ENCODE measurements at regions not wholly inside any gene's neighbourhood (a gene's known extent, or its start where the extent isn't known, plus 50 kb on each side); places are given as distances from the start of the nearest gene placed in this dataset.
"Not testable (repeated sequence)": the region's sequence is repeated elsewhere in the genome, so short reads cannot be mapped to it uniquely, and the experiment has no call there.

GRCh38 chr5:118088448-118088847 lies 899.9 kb downstream of the DTWD2 start:
- Histone ChIP-seq H3K4me3 (ENCODE audit: low read depth in 1 of 3, low read length in 3 of 3) (no peak overlapping the region), H3K27me3 (ENCODE audit: control insufficient read depth in 3 of 3, insufficient read depth in 3 of 3, low read length in 3 of 3) (no peaks in the 10 kb centered on the region), H3K4me1 (ENCODE audit: control insufficient read depth in 3 of 3, insufficient read depth in 2 of 3, low read depth in 1 of 3, low read length in 2 of 3) (no peaks in the 10 kb centered on the region), H3K27ac (ENCODE audit: low read depth in 1 of 3, low read length in 2 of 3) (no peak overlapping the region), H3K36me3 (ENCODE audit: control insufficient read depth in 3 of 3, insufficient read depth in 2 of 3, low read depth in 1 of 3, low read length in 3 of 3) (no peaks in the 10 kb centered on the region), H3K9me3 (ENCODE audit: control insufficient read depth in 2 of 2, insufficient read depth in 1 of 2, low read depth in 1 of 2, low read length in 1 of 2) (no peaks in the 10 kb centered on the region)
- FAIRE-seq, result no peak
- no peak for DNase-seq

- H3K9me3 ChIP-seq (ENCODE audit: control insufficient read depth in 2 of 2, insufficient read depth in 1 of 2, low read depth in 1 of 2, low read length in 1 of 2), result peaks cover 0 to 3% of the 10 kb centered on the region in 2 donors
- WGBS, 3 donors, result 37 to 63% (median 43%) methylated on average over 2 of the region's 2 CpGs
- H3K27me3 ChIP-seq (ENCODE audit: control insufficient read depth in 3 of 3, insufficient read depth in 3 of 3, low read length in 3 of 3), result no peaks in the 10 kb centered on the region
- DNase-seq (no peak), FAIRE-seq (no peak)
- no peaks in the 10 kb centered on the region for H3K4me1 ChIP-seq (ENCODE audit: control insufficient read depth in 3 of 3, insufficient read depth in 2 of 3, low read depth in 1 of 3, low read length in 2 of 3)
- no peak overlapping the region for H3K27ac ChIP-seq (ENCODE audit: low read depth in 1 of 3, low read length in 2 of 3)
- no peak overlapping the region for H3K4me3 ChIP-seq (ENCODE audit: low read depth in 1 of 3, low read length in 3 of 3)
- H3K36me3 ChIP-seq (ENCODE audit: control insufficient read depth in 3 of 3, insufficient read depth in 2 of 3, low read depth in 1 of 3, low read length in 3 of 3), result no peaks in the 10 kb centered on the region
Measured at GRCh38 chr5:118076490-118076889, 911.9 kb downstream of the DTWD2 start.

- no peak for DNase-seq
- no peak overlapping the region for H3K27ac ChIP-seq (ENCODE audit: low read depth in 1 of 3, low read length in 2 of 3)
- H3K27me3 ChIP-seq (ENCODE audit: control insufficient read depth in 3 of 3, insufficient read depth in 3 of 3, low read length in 3 of 3), result no peaks in the 10 kb centered on the region
- no peaks in the 10 kb centered on the region for H3K9me3 ChIP-seq (ENCODE audit: control insufficient read depth in 2 of 2, insufficient read depth in 1 of 2, low read depth in 1 of 2, low read length in 1 of 2)
- H3K4me3 ChIP-seq (ENCODE audit: low read depth in 1 of 3, low read length in 3 of 3), result no peak overlapping the region
- H3K4me1 ChIP-seq (ENCODE audit: control insufficient read depth in 3 of 3, insufficient read depth in 2 of 3, low read depth in 1 of 3, low read length in 2 of 3), result no peaks in the 10 kb centered on the region
- no peak for FAIRE-seq
- no peaks in the 10 kb centered on the region for H3K36me3 ChIP-seq (ENCODE audit: control insufficient read depth in 3 of 3, insufficient read depth in 2 of 3, low read depth in 1 of 3, low read length in 3 of 3)
- 63 to 86% (median 65%) methylated on average over 2 of the region's 2 CpGs for WGBS, 3 donors
Measured at GRCh38 chr5:118070041-118070440, 918.3 kb downstream of the DTWD2 start.

GRCh38 chr5:118069452-118069851 lies 918.9 kb downstream of the DTWD2 start:
- Histone ChIP-seq H3K4me3 (ENCODE audit: low read depth in 1 of 3, low read length in 3 of 3) (no peak overlapping the region), H3K36me3 (ENCODE audit: control insufficient read depth in 3 of 3, insufficient read depth in 2 of 3, low read depth in 1 of 3, low read length in 3 of 3) (no peaks in the 10 kb centered on the region), H3K27ac (ENCODE audit: low read depth in 1 of 3, low read length in 2 of 3) (no peak overlapping the region), H3K27me3 (ENCODE audit: control insufficient read depth in 3 of 3, insufficient read depth in 3 of 3, low read length in 3 of 3) (no peaks in the 10 kb centered on the region), H3K4me1 (ENCODE audit: control insufficient read depth in 3 of 3, insufficient read depth in 2 of 3, low read depth in 1 of 3, low read length in 2 of 3) (no peaks in the 10 kb centered on the region), H3K9me3 (ENCODE audit: control insufficient read depth in 2 of 2, insufficient read depth in 1 of 2, low read depth in 1 of 2, low read length in 1 of 2) (no peaks in the 10 kb centered on the region)
- no peak for DNase-seq
- FAIRE-seq, result no peak

GRCh38 chr5:118068886-118069285 lies 919.5 kb downstream of the DTWD2 start:
- Histone ChIP-seq H3K9me3 (ENCODE audit: control insufficient read depth in 2 of 2, insufficient read depth in 1 of 2, low read depth in 1 of 2, low read length in 1 of 2) (no peaks in the 10 kb centered on the region), H3K4me1 (ENCODE audit: control insufficient read depth in 3 of 3, insufficient read depth in 2 of 3, low read depth in 1 of 3, low read length in 2 of 3) (no peaks in the 10 kb centered on the region), H3K27ac (ENCODE audit: low read depth in 1 of 3, low read length in 2 of 3) (no peak overlapping the region), H3K4me3 (ENCODE audit: low read depth in 1 of 3, low read length in 3 of 3) (no peak overlapping the region), H3K27me3 (ENCODE audit: control insufficient read depth in 3 of 3, insufficient read depth in 3 of 3, low read length in 3 of 3) (no peaks in the 10 kb centered on the region), H3K36me3 (ENCODE audit: control insufficient read depth in 3 of 3, insufficient read depth in 2 of 3, low read depth in 1 of 3, low read length in 3 of 3) (no peaks in the 10 kb centered on the region)
- DNase-seq (no peak), FAIRE-seq (no peak)

GRCh38 chr5:118063836-118064235 lies 924.5 kb downstream of the DTWD2 start:
- not testable (repeated sequence) for H3K27me3 ChIP-seq (ENCODE audit: control insufficient read depth in 3 of 3, insufficient read depth in 3 of 3, low read length in 3 of 3); FAIRE-seq; H3K9me3 ChIP-seq (ENCODE audit: control insufficient read depth in 2 of 2, insufficient read depth in 1 of 2, low read depth in 1 of 2, low read length in 1 of 2); DNase-seq; H3K36me3 ChIP-seq (ENCODE audit: control insufficient read depth in 3 of 3, insufficient read depth in 2 of 3, low read depth in 1 of 3, low read length in 3 of 3); H3K4me3 ChIP-seq (ENCODE audit: low read depth in 1 of 3, low read length in 3 of 3); H3K27ac ChIP-seq (ENCODE audit: low read depth in 1 of 3, low read length in 2 of 3); H3K4me1 ChIP-seq (ENCODE audit: control insufficient read depth in 3 of 3, insufficient read depth in 2 of 3, low read depth in 1 of 3, low read length in 2 of 3)

GRCh38 chr5:118060833-118061232 lies 927.5 kb downstream of the DTWD2 start:
- Histone ChIP-seq H3K36me3 (ENCODE audit: control insufficient read depth in 3 of 3, insufficient read depth in 2 of 3, low read depth in 1 of 3, low read length in 3 of 3) (no peaks in the 10 kb centered on the region), H3K27ac (ENCODE audit: low read depth in 1 of 3, low read length in 2 of 3) (no peak overlapping the region), H3K27me3 (ENCODE audit: control insufficient read depth in 3 of 3, insufficient read depth in 3 of 3, low read length in 3 of 3) (no peaks in the 10 kb centered on the region), H3K4me1 (ENCODE audit: control insufficient read depth in 3 of 3, insufficient read depth in 2 of 3, low read depth in 1 of 3, low read length in 2 of 3) (no peaks in the 10 kb centered on the region), H3K4me3 (ENCODE audit: low read depth in 1 of 3, low read length in 3 of 3) (no peak overlapping the region), H3K9me3 (ENCODE audit: control insufficient read depth in 2 of 2, insufficient read depth in 1 of 2, low read depth in 1 of 2, low read length in 1 of 2) (no peaks in the 10 kb centered on the region)
- 47 to 71% (median 54%) methylated on average over 2 of the region's 2 CpGs for WGBS, 3 donors
- DNase-seq, result no peak
- FAIRE-seq, result no peak

GRCh38 chr5:118052503-118052902 lies 935.8 kb downstream of the DTWD2 start:
- no peak overlapping the region for H3K27ac ChIP-seq (ENCODE audit: low read depth in 1 of 3, low read length in 2 of 3)
- H3K36me3 ChIP-seq (ENCODE audit: control insufficient read depth in 3 of 3, insufficient read depth in 2 of 3, low read depth in 1 of 3, low read length in 3 of 3), result no peaks in the 10 kb centered on the region
- H3K4me3 ChIP-seq (ENCODE audit: low read depth in 1 of 3, low read length in 3 of 3), result no peak overlapping the region
- H3K9me3 ChIP-seq (ENCODE audit: control insufficient read depth in 2 of 2, insufficient read depth in 1 of 2, low read depth in 1 of 2, low read length in 1 of 2), result peaks cover 0 to 4% of the 10 kb centered on the region in 2 donors
- H3K27me3 ChIP-seq (ENCODE audit: control insufficient read depth in 3 of 3, insufficient read depth in 3 of 3, low read length in 3 of 3), result no peaks in the 10 kb centered on the region
- DNase-seq (no peak), FAIRE-seq (no peak)
- H3K4me1 ChIP-seq (ENCODE audit: control insufficient read depth in 3 of 3, insufficient read depth in 2 of 3, low read depth in 1 of 3, low read length in 2 of 3), result no peaks in the 10 kb centered on the region

GRCh38 chr5:118044169-118044568 lies 944.2 kb downstream of the DTWD2 start:
- no peaks in the 10 kb centered on the region for H3K4me1 ChIP-seq (ENCODE audit: control insufficient read depth in 3 of 3, insufficient read depth in 2 of 3, low read depth in 1 of 3, low read length in 2 of 3)
- H3K4me3 ChIP-seq (ENCODE audit: low read depth in 1 of 3, low read length in 3 of 3), result no peak overlapping the region
- FAIRE-seq (no peak), DNase-seq (no peak)
- no peaks in the 10 kb centered on the region for H3K27me3 ChIP-seq (ENCODE audit: control insufficient read depth in 3 of 3, insufficient read depth in 3 of 3, low read length in 3 of 3)
- no peak overlapping the region for H3K27ac ChIP-seq (ENCODE audit: low read depth in 1 of 3, low read length in 2 of 3)
- H3K36me3 ChIP-seq (ENCODE audit: control insufficient read depth in 3 of 3, insufficient read depth in 2 of 3, low read depth in 1 of 3, low read length in 3 of 3), result no peaks in the 10 kb centered on the region
- H3K9me3 ChIP-seq (ENCODE audit: control insufficient read depth in 2 of 2, insufficient read depth in 1 of 2, low read depth in 1 of 2, low read length in 1 of 2), result no peaks in the 10 kb centered on the region
- 80 to 83% (median 82%) methylated on average over 4 of the region's 4 CpGs for WGBS, 3 donors
